HG03064 (cell line): ENCODE measurements at regions not wholly inside any gene's neighbourhood (a gene's known extent, or its start where the extent isn't known, plus 50 kb on each side); places are given as distances from the start of the nearest gene placed in this dataset.

Experiments
- ATAC-seq: cut with Tn5 transposase; IDR thresholded peaks from one replicate; pipeline ENCODE4 v1.9.1; 2021; ENCODE audit warnings: low read depth; ENCODE audit not compliant: unreplicated experiment

DNA sequence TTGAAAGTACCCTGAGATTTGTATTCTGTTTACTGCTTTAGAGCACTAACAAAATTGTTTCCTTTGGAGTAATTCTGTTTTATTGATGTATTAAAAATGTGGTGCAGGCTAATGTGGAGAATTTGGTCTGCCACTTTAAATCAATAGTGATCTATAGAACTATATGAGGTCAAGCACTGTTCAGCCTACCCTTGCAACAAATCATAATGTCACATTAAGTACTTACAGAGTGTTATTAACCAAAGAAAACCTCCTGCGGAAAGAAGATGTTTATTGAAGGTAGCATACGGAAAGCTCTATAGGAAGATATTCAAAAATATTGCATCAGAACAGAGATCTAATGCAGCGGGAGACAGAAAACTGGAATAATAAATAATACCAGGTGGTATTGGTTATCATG lies 865.0 kb upstream of the TYRP1 start:
- ATAC-seq, result no peak

GRCh38 chr9:11833056-11833455 lies 860.1 kb upstream of the TYRP1 start:
- no peak for ATAC-seq

DNA sequence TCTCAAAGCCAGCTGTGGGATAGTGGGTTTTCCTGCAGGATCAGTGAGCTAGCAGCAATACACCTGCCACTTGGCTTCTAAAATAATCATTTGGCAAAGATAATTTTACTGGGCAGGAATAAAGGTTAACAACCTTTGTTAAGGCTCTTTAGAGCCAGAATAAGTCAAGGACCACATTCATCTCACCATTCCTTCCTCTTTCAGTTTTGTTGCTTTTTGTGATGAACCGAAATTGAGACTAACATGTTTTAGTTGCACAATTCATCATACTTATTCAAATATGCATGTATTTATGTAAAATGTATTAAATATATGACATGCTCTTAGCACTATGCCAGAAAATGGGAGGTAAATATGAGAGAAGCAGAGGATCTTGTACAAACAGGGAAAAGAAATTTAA lies 824.4 kb upstream of the TYRP1 start:
- no peak for ATAC-seq

DNA sequence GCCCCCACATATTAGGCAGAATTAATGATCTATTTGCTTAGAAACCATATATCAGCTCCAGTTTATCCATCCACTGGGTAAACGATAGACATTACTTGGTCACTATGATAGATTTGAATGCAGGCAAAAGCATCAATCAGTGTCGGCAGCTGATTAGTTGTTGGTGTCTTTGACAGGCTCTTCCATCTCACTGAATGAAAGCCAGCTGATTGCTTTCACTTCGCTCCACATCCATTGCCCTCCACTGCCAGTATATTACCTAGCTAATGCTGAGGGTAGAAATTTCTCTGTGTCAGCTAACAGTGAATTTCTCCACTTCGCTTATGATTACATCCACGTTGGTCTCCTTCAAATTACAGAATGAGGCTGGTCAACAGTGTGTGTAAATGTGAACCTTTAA lies 821.3 kb upstream of the TYRP1 start:
- ATAC-seq, result no peak

DNA sequence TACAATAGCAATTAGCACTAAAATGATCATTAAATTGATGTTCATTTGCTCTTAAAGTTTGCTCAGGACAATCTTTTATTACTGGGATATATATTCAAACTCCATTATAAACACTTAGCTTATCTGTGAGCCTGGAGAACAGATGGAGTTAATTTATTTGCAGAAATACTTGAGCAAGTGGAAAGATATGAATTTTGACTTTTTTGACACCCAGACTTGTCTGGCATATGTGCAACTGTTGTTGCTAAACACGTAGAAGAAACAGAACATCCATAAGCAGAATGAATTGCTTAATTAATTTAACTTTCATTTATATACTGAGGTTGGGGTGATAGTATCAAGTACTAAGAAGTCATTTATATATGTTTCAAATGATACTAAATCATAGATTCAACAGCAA lies 820.7 kb upstream of the TYRP1 start:
- no peak for ATAC-seq

GRCh38 chr9:11874414-11874813 lies 818.8 kb upstream of the TYRP1 start:
- no peak for ATAC-seq

DNA sequence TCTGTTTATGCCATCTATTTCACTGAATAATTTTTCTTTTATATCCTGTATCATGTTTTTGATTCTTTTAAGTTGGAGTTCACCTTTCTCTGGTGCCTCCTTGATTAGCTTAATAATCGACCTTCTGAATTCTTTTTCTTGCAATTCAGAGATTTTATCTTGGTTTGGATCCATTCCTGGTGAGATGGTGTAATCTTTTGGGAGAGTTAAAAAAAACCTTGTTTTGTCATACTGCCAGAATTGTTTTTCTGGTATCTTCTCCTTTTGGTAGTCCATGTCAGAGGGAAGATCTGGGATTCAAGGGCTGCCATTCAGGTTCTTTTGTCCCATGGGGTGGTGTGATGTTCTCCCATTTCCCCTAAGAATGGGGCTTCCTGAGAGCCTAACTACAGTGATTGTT lies 800.8 kb upstream of the TYRP1 start:
- ATAC-seq, result no peak

DNA sequence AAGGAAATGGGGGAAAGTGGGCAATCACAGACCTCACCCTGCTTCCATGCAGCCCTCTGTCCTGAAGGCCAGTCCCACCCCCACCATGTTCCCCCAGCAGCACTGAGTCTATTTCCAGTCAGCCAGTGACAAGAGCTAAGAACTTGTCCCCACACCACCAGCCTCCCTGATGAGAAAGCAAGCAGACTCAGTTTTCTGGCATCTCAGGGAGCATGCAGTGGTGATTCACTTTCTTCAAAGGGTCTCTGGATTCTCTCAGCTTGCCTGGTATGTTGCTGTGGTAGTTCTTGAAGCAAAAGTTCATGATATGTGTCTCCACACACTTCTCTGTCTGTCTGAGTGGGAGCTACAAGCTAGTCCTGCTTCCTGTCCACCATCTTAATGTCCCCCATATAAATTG lies 799.9 kb upstream of the TYRP1 start:
- no peak for ATAC-seq

DNA sequence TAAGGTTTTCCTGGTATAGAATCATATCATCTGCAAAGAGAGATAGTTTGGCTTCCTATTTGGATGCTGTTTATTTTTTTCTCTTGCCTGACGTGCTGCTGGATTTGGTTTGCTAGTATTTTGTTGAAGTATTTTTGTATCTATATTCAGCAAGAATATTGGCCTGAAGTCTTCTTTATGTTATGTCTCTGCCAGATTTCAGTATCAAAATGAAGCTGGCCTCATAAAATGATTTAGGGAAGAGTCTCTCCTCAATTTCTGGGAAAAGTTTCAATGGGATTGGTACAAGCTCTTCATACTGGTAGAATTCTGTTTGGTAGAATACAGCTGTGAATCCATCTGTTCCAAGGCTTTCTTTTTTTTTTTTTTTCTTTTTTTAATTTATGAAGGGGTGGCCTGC lies 799.0 kb upstream of the TYRP1 start:
- no peak for ATAC-seq

GRCh38 chr9:11902610-11903009 lies 790.6 kb upstream of the TYRP1 start:
- no peak for ATAC-seq

GRCh38 chr9:11915699-11916098 lies 777.5 kb upstream of the TYRP1 start:
- ATAC-seq, result no peak

DNA sequence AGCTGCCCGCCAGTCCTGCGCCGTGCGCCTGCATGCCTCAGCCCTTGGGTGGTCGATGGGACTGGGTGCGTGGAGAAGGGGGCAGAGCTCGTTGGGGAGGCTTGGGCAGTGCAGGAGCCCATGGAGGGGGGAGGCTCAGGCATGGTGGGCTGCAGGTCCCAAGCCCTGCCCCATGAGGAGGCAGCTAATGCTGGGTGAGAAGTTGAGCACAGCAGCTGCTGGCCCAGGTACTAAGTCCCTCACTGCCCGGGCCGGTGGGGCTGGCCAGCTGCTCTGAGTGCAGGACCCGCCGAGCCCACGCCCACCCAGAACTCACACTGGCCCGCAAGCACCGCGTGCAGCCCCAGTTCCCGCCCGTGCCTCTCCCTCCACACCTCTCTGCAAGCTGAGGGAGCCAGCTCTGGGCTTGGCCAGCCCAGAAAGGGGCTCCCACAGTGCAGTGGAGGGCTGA lies 764.3 kb upstream of the TYRP1 start:
- ATAC-seq, result no peak

GRCh38 chr9:11931109-11931508 lies 762.1 kb upstream of the TYRP1 start:
- no peak for ATAC-seq

DNA sequence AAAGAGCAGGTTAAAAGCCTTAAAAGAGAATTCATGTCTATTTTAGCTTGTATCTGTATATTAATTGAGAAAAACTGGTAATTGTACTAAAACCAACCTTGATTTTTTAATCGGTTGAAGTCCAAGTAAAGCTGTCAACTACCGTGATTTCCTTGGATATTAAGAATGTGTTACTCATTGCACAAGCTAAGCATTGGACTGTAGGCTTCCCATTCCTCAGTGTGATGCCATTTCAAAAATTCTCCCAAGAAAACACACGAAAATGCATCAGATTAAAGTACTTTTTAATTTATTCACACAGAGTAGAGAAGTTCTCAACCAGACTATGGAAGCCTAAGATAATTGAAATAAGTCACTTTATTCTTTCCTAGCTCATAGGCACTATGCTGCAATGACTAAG lies 761.4 kb upstream of the TYRP1 start:
- ATAC-seq, result no peak

- no peak for ATAC-seq
These were observed 759.3 kb upstream of the TYRP1 start for GRCh38 chr9:11933926-11934325.

DNA sequence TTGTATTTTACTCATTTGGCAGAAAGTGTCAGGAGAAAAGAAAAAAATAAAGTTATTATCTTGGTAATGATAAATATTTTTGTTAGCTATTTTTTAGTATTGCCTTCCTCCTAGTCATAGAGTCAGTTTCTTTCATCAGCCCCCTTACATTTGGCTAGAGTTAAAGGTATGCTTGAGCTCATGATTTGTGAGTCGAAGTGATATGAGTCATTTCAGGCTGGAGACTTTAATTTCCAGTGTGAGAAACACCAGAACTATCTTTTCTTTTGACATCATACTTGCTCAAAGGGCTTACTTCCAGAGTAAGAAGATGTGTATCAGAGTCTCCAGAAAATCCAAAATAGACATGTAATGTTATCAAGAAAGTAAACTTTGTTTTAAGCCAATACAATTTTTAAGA lies 746.7 kb upstream of the TYRP1 start:
- no peak for ATAC-seq

- no peak for ATAC-seq
These were observed 730.9 kb upstream of the TYRP1 start for GRCh38 chr9:11962327-11962726.

DNA sequence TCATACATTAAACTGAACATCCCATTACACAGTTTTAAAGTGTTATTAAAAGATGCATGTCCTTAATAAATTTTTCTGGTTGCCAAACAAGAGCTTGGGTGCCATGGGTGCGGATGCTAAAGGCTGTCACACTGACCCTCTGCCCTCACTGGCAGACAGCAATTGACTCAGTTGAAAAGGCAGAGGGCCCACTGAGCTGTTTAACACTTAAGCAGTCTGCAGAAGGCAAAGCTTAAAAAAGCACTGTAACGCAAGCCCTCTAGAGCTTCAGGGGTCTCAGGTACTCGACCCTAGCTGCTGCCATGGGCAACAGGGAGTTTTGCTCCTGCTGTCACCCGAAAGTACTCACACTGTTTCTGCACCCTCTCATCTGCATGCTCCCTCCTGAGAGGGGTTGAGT lies 726.4 kb upstream of the TYRP1 start:
- no peak for ATAC-seq

DNA sequence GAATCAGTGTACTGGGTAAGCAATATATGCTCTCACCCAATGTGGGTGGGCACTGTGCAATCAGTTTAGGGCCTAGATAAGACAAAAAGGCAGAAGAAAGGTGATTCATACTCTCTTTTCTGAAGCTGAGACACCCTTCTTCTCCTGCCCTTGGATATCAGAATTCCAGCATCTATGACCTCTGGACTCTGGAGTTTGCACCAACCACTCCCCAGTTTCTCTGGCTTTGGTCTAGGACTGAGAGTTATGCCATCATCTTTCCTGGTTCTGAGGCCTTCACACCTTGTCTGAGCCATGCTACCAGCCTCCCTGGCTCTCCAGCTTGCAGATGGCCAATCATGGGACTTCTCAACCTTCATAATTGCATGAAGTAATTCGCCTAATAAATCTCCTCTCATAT lies 724.6 kb upstream of the TYRP1 start:
- no peak for ATAC-seq

- no peak for ATAC-seq
These were observed 720.2 kb upstream of the TYRP1 start for GRCh38 chr9:11973011-11973410.

- no peak for ATAC-seq
These were observed 719.7 kb upstream of the TYRP1 start for GRCh38 chr9:11973511-11973910.

GRCh38 chr9:11992866-11993265 lies 700.3 kb upstream of the TYRP1 start:
- no peak for ATAC-seq

DNA sequence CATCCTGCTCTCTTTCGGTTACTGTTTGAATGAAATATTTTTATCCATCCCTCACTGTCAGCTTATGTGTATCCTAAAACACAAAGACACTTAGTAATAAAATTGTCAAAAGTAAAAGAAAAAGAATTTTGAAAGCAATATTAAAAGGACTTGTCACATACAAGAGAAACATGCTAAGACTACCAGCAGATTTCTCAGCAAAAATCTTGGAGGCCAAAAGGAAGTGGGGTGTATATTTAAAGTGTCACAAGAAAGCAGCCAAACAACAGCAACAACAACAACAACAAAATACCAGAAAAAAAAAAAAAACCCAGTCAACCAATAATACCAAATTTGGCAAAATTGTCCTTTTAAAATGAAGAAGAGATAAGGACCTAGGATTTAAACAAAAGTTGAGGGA lies 678.7 kb upstream of the TYRP1 start:
- ATAC-seq, result no peak

DNA sequence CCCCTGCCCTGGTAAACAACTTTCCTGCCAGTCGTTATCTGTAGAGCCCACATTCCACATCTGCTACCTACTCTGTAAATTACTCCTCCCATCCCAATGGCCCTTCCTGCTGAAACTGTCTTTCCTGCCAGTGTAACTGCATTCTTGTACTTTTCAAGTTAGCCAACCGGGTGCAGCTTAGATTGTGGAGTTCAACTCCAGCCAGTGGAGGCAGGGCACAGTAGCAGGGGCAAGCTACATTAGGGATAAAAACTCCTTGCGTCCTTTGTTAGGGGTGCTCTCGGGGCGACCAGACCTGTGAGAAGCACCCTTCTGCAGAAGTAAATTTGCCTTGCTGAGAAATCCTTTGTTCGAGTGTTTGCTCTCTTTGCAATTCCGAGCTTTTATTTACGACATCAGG lies 639.0 kb upstream of the TYRP1 start:
- ATAC-seq, result no peak
